ENCODE measurements at regions not wholly inside any gene's neighbourhood (a gene's known extent, or its start where the extent isn't known, plus 50 kb on each side); places are given as distances from the start of the nearest gene placed in this dataset.

DNA sequence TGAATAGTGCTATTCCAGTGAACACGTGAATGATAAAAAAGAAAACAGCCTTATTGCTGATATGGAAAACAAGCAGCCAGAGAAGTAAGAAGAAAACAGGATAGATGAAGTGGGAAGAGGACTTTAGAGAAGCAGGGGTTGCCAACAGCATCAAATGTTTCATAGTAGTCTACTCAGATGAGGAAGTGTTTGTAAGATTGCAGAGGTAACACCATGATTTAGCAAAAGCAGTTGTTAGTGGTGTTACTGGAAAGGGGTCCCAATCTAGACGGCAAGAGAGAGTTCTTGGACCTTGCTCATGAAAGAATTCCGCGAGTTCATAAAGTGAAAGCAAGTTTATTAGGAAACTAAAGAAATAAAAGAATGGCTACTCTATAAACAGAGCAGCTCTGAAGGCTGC is 108.8 kb upstream of the MCTP2 start:
- Histone ChIP-seq H3K36me3 (ENCODE audit: control insufficient read depth in 1 of 2, insufficient read depth in 2 of 2, low read length in 2 of 2) (no peaks in the 10 kb centered on the region), H3K9me2 (ENCODE audit: insufficient read depth) (no peaks in the 10 kb centered on the region), H3K27ac (ENCODE audit: low read depth, low read length) (no peak overlapping the region), H3K4me2 (ENCODE audit: low read length) (no peak overlapping the region), H3K9me3 (ENCODE audit: control insufficient read depth in 1 of 2, insufficient read depth in 1 of 2, low read depth in 1 of 2, low read length in 2 of 2) (no peaks in the 10 kb centered on the region), H2AFZ (ENCODE audit: low read depth, low read length, poor library complexity, severe bottlenecking) (no peak overlapping the region), H4K20me1 (ENCODE audit: insufficient read depth) (no peaks in the 10 kb centered on the region), H3K79me2 (ENCODE audit: insufficient read depth, low read length) (no peaks in the 10 kb centered on the region), H3K4me3 (replicated peaks in 1 of 2; ENCODE audit: low read depth in 1 of 2, low read length in 2 of 2) (no peak overlapping the region), H3K4me1 (ENCODE audit: control insufficient read depth in 1 of 2, insufficient read depth in 2 of 2, low read length in 2 of 2) (no peaks in the 10 kb centered on the region), H3K27me3 (ENCODE audit: insufficient read depth, low read length) (peaks cover 6% of the 10 kb centered on the region), H3K9ac (ENCODE audit: low read length) (no peak overlapping the region)
- BruUV-seq (replicated peaks) = no TSS peak
- TF ChIP-seq ELF1 (IDR thresholded peaks at IDR 0.05; ENCODE audit: borderline replicate concordance, low read depth) = no peak
- no peak for TF ChIP-seq CBX3 (IDR thresholded peaks at IDR 0.05; ENCODE audit: low read depth)
- no peak for TF ChIP-seq POLR2A (IDR thresholded peaks at IDR 0.05; ENCODE audit: borderline replicate concordance, extremely low read depth, insufficient read depth, insufficient read length)
- no peak for TF ChIP-seq ZNF274 (IDR thresholded peaks at IDR 0.05; ENCODE audit: low read depth, low read length)
- no peak for TF ChIP-seq REST (IDR thresholded peaks at IDR 0.05; ENCODE audit: low read depth)
- TF ChIP-seq EZH2 (IDR thresholded peaks at IDR 0.05) = no peak
- no peak for TF ChIP-seq SP1 (IDR thresholded peaks at IDR 0.05; ENCODE audit: low read depth)
- TF ChIP-seq CEBPB (IDR thresholded peaks at IDR 0.05; ENCODE audit: low read depth) = no peak
- no peak for TF ChIP-seq SRF (IDR thresholded peaks at IDR 0.05; ENCODE audit: low read depth)
- TF ChIP-seq ZFX (IDR thresholded peaks at IDR 0.05) = no peak
- no peak for TF ChIP-seq MAX (IDR thresholded peaks at IDR 0.05)
- TF ChIP-seq CTCF (IDR thresholded peaks at IDR 0.05 in 2 of 3, conservative IDR thresholded peaks at IDR 0.05 in 1 of 3; ENCODE audit: borderline replicate concordance in 1 of 3, insufficient read depth in 1 of 3, low read depth in 2 of 3, low read length in 2 of 3) = no peak
- no peak for TF ChIP-seq ZBTB33 (IDR thresholded peaks at IDR 0.05; ENCODE audit: extremely low read depth, insufficient replicate concordance, low read length)
- TF ChIP-seq ATF3 (IDR thresholded peaks at IDR 0.05) = no peak
- TF ChIP-seq JUND (IDR thresholded peaks at IDR 0.05) = no peak
- TF ChIP-seq RAD21 (IDR thresholded peaks at IDR 0.05; ENCODE audit: low read depth) = no peak
- TF ChIP-seq TCF7L2 (IDR thresholded peaks at IDR 0.05; ENCODE audit: borderline replicate concordance, extremely low read depth, insufficient read depth, insufficient read length) = no peak
- no peak for ATAC-seq
- intact Hi-C loops (cut with micrococcal nuclease) = no loop called here
- POLR2A ChIA-PET = no interaction called here
- CTCF ChIA-PET = no interaction called here
- RAD21 ChIA-PET (ENCODE audit: low non-redundant PET in 1 of 2, low total read pairs in 2 of 2, uncharacterized antibody in 2 of 2, unreplicated experiment in 2 of 2) = no interaction called here
- DNase-seq (ENCODE audit: low read depth, low spot score) = no peak
